Motor neuron (in vitro differentiated cells): ENCODE measurements at regions not wholly inside any gene's neighbourhood (a gene's known extent, or its start where the extent isn't known, plus 50 kb on each side); places are given as distances from the start of the nearest gene placed in this dataset.

Experiments
- ATAC-seq, 8 experiments: fragments of 200-7000 bp; cut with Tn5 transposase; replicated peaks in 6 of 8; 2 replicates each; pipeline ENCODE4 v1.8.0; 2021; ENCODE audit warnings: mild to moderate bottlenecking in 8 of 8, moderate library complexity in 8 of 8
- H3K27ac ChIP-seq, 2 donors: fragments of 250-450 bp; sonication (Bioruptor Pico); 2 replicates each; pipeline ENCODE4 v1.9.0; 2021; ENCODE audit warnings: antibody characterized with exemption in 2 of 2, mild to moderate bottlenecking in 2 of 2, moderate library complexity in 1 of 2
- H3K4me1 ChIP-seq, 2 donors: fragments of 250-450 bp; sonication (Bioruptor Pico); replicated peaks in 1 of 2; 2 replicates each; pipeline ENCODE4 v1.6.1; 2021; ENCODE audit warnings: antibody characterized with exemption in 2 of 2, mild to moderate bottlenecking in 2 of 2, moderate library complexity in 1 of 2
- H3K4me3 ChIP-seq, 5 donors: fragments of 250-450 bp; sonication (Bioruptor Pico); 2 replicates each; pipeline ENCODE4 v1.9.0; 2021; ENCODE audit warnings: antibody characterized with exemption in 5 of 5, mild to moderate bottlenecking in 5 of 5, moderate library complexity in 4 of 5
- WGBS, 10 experiments: fragments of 450-650 bp; shearing (Covaris generic); methylation state at CpG; one replicate each; pipeline ENCODE4 v1.0.0; 2022; 5-methylcytosine and 5-hydroxymethylcytosine counted together
- in situ Hi-C, 9 experiments: fragments of 400-800 bp; cut with MboI; loops; one replicate each; pipeline ENCODE4 v1.15.0; 2021; ENCODE audit warnings: low sequenced_read_pairs in 9 of 9, low pct_unique_long_range_greater_than_20kb in 2 of 9; ENCODE audit not compliant: unreplicated experiment in 9 of 9

DNA sequence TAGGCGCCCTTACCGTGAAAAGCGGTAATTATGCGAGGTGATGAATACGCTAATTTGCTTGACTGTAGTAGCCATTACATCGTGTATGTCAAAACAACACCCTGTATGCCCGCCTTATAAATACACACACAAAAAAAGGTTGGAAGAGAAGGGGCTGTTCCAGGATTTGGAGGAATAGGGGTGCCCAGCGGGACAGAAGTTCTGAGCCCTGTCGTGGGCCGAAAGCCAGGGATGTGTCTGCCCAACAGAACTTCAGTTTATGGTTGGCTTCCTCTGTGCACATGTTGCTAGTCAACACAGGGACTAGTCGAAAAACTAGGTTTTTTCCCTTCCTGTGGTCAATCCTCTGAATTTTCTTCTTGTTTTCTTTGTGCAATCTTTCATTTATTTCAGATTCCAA, 182.5 kb downstream of the ACKR3 start:
- no peak for ATAC-seq
- WGBS, 10 experiments, result 83 to 97% (median 93%) methylated on average over 5 to 10 of the region's 11 CpGs
- in situ Hi-C loops, result no loop called here

DNA sequence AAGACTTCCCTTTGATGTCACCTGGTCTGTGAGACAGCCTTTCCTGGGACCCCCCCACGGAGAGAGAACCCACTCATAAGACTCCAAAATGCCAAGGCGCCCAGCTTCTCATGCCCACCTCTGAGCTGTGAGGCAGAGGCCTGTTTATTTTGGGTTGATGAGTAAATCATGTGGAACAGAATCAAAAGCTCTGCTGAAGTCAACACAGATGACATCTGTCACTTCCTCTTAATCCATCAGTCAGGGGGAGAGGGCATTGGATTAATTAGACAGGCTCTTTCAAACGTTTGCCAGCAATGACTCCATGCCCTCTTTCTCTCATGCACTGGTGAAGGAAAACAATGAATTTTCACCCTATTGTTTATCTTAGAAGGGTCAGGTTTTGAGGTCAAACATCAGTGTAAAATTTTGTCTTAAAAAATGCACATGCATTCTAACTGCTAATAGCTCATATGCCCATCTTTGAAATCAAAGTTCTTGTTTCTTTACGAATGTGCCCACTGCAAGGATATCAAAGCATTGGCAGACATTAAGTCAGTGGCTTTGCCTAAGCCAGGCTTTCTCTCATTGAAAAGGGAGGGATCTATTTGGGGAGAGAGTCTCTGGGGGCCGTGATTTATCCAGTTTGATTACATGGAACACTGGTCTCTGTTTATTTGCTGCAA, 184.1 kb downstream of the ACKR3 start:
- WGBS, 10 experiments, result 0 to 100% (median 53%) methylated on average over 1 to 3 of the region's 5 CpGs; no CpG with 5 or more reads in 1 of the 10 experiments
- Histone ChIP-seq H3K27ac (no peak overlapping the region), H3K4me1 (peaks cover 9 to 14% of the 10 kb centered on the region in 2 donors), H3K4me3 (no peak overlapping the region)
- in situ Hi-C loops, result no loop called here
- ATAC-seq, result no peak

More for the DNA sequence above, 182.5 kb downstream of the ACKR3 start:
- no peak overlapping the region for H3K4me3 ChIP-seq
- no peak overlapping the region for H3K27ac ChIP-seq
- peaks cover 14 to 19% of the 10 kb centered on the region in 2 donors for H3K4me1 ChIP-seq

DNA sequence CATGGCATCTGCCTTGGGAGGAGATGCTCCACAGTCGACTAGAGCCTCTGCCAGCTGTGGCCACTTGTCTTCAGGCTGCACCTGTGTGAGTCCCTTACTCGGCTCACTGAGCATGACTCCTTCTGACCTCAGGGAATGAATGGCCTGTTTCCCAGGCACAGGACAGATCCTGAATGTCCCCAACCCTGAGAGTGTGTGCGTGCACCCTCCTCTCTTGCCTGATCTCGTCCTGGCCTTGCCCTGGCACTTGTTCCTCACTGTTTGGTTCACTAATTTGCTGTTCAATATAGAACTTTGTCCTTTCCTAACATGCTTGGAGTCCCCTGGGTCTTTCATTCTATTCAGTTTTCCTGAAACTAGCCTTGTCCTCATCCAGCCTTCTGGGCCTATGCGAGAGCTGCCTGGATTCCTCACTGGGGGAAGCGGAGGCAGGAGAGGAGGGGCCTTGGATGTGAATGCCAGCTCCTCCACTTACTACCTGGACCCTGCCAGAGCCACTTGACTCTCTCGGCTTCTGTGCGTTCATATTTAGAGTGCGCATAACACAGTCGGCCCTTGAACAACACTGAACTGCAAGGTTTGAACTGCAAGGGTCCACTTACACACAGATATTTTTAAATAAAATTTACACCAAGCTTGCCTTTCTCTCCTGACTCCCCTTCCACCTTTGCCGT, 184.8 kb downstream of the ACKR3 start:
- no peak overlapping the region for H3K4me3 ChIP-seq
- ATAC-seq, result peak in 2 of 8 experiments; percentile 22 to 27
- 70 to 100% (median 85%) methylated on average over 2 to 9 of the region's 11 CpGs; no CpG with 5 or more reads in 1 of the 10 experiments for WGBS, 10 experiments
- in situ Hi-C loops, result no loop called here
- H3K27ac ChIP-seq, result no peak overlapping the region
- H3K4me1 ChIP-seq, result peaks cover 2 to 12% of the 10 kb centered on the region in 2 donors

DNA sequence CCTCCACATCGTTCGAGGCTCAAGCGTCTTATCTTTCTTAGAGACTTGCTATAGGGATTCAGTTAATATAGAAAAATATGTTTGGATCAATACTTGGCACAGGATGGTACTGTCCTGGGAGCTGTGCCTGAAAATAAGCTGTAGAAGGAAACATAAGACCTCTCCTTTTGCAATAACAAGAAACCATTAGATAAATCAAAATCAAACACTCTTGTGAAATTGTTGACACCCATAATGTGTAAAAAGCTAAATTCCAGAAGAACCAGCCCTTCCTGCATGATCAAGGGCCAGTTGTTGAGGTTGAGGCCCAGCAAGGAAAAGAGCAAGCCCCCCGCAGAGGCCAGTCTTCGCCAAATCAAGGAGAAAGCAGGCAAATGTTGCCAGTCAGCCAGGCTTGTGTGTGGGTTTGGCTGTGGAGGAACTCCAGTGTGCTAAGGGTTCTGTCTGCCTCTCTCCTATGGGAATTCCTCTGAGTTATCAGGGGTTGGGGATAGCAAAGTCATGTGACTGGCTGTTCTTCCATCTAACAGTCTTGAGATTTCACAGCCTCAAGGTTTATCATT, 185.7 kb downstream of the ACKR3 start:
- in situ Hi-C loops, result no loop called here
- Histone ChIP-seq H3K4me3 (no peak overlapping the region), H3K27ac (no peak overlapping the region), H3K4me1 (peaks cover 0 to 10% of the 10 kb centered on the region in 2 donors)
- no peak for ATAC-seq
- WGBS, 10 experiments, result 87 to 100% (median 92%) methylated on average over 1 to 5 of the region's 5 CpGs; no CpG with 5 or more reads in 2 of the 10 experiments

DNA sequence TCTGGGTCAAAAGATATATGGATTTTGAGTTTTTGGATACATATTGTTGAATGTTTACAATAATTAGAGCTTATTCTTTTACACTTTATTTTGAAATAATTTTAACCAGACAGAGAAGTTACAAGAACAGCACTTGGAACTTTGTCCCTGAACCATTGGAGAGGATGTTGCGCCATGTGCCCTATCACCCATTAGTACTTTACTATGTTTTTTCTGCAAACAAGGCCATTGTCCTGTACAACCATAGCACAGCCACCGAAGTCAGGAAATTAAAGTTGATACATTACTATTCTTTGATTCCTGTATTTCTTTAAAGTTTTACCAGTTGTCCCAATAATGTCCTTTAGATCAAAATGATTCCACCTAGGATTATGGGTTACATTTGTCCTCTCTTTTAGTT, 188.8 kb downstream of the ACKR3 start:
- 71 to 100% (median 97%) methylated on average over 1 to 2 of the region's 2 CpGs for WGBS, 10 experiments
- H3K4me1 ChIP-seq, result peaks cover 1 to 10% of the 10 kb centered on the region in 2 donors
- no peak overlapping the region for H3K27ac ChIP-seq
- no peak overlapping the region for H3K4me3 ChIP-seq
- ATAC-seq, result no peak
- in situ Hi-C loops, result no loop called here

DNA sequence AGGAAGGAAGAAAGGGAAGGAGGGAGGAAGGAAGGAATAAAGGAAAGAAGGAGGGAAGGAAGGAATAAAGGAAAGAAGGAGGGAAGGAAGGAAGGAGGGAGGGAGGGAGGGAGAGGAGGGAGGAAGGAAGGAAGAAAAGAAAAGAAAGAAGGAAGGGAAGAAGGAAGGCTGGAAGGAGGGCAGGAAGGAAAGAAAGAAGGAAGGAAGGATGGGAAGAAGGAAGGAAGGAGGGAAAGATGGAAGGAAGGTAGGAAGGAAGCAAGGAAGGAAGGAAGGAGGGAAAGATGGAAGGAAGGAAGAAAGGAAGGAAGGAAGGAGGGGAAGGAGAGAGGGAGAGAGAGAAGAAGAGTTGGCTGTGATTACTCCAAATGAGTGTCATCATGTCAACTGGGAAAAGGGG, 190.6 kb downstream of the ACKR3 start:
- no peak overlapping the region for H3K27ac ChIP-seq
- no peak overlapping the region for H3K4me3 ChIP-seq
- ATAC-seq, result no peak
- in situ Hi-C loops, result no loop called here
- peaks cover 4 to 18% of the 10 kb centered on the region in 2 donors for H3K4me1 ChIP-seq

DNA sequence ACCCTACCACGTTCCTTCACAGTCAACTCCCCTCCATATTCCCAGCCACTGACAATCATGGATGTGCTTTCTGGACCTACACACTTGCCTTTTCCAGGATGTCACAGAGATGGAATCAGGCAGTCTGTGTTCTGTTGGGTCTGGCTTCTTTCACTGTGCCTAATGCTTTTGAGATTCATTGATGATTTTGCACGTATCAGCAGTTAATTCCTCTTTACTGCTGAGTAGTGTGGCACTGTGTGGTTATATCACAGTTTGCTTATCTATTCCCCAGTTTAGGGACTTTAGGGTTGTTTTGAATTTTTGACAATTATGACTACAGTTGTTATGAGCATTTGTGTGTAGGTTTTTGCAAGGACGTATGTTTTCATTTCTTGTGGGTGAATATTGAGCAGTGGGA, 191.7 kb downstream of the ACKR3 start:
- in situ Hi-C loops, result no loop called here
- 82 to 100% (median 95%) methylated on average over 1 to 2 of the region's 3 CpGs for WGBS, 10 experiments
- H3K4me3 ChIP-seq, result no peak overlapping the region
- peaks cover 4 to 23% of the 10 kb centered on the region in 2 donors for H3K4me1 ChIP-seq
- ATAC-seq, result no peak
- H3K27ac ChIP-seq, result no peak overlapping the region

DNA sequence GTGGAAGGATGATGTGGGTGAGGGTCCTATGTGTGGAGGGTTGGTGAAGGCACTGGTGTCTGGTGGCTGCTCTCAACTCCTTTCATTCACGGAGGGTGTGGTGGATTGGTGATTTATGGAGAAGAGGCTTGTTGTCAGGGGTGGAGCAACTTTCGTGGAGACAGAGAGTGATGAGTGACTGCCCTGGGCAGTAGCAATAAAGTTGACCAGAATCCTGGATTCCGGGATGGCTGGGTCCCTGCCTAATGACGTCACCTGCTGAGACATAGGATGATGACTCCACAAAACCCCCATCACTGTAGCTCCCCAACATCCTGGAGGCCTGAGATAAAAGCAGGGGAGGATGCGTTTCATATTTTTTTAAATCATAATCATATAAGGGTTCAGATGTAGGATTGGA, 193.0 kb downstream of the ACKR3 start:
- no peak overlapping the region for H3K4me3 ChIP-seq

DNA sequence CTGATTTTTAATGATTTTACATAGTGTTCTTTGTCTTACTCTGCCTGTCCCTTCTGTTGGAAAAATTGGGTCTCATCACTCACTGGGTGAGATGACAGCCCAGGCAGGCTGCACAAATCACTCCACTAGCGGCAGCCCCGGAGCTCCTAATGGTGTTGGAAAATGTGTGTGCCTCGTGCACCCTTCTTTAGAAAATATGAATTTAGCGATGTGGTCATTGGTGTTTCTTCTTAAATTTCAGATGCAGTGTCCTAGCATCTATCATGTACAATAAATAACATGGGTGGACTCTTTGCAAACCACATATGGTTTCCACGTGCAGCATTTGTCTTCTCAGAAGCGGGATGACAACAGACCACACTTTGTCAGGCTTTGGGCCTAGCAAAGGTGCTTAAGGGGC, 194.2 kb downstream of the ACKR3 start:
- Histone ChIP-seq H3K4me3 (no peak overlapping the region), H3K27ac (no peak overlapping the region), H3K4me1 (peaks cover 4 to 23% of the 10 kb centered on the region in 2 donors)
- peak; percentile 12 to 73 (median 49) for ATAC-seq
- WGBS, 10 experiments, result 6 to 94% (median 53%) methylated on average over 1 to 6 of the region's 6 CpGs; no CpG with 5 or more reads in 2 of the 10 experiments
- in situ Hi-C loops, result no loop called here

More for the DNA sequence above, 193.0 kb downstream of the ACKR3 start:
- in situ Hi-C loops, result no loop called here
- ATAC-seq, result peak in 5 of 8 experiments; percentile 39 to 96 (median 74)
- Histone ChIP-seq H3K4me1 (peaks cover 4 to 23% of the 10 kb centered on the region in 2 donors), H3K27ac (no peak overlapping the region)
- WGBS, 10 experiments, result 17 to 100% (median 79%) methylated on average over 1 to 4 of the region's 5 CpGs; no CpG with 5 or more reads in 2 of the 10 experiments

DNA sequence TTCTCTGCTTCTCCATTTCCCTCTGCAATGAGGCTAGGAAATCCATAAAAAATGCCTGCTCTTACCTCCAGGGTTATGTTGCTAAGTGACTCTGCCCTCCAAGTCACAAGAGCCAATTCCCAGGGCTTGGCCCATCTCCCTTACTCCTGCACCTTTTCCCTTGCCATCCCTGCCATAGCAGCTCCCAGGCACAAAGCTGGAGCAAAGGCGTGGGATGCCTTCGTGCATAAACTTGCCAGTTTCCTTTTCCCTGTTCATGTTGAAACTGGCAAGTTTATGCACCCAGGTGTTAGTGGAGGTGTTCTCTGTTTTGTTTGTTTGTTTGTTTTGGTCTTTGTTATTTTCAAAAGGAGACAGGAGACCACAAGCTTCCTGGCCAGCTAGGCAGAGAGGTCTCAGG, 195.1 kb downstream of the ACKR3 start:
- 50 to 100% (median 95%) methylated on average over 1 to 2 of the region's 2 CpGs; no CpG with 5 or more reads in 4 of the 10 experiments for WGBS, 10 experiments
- H3K27ac ChIP-seq, result no peak overlapping the region
- peaks cover 5 to 25% of the 10 kb centered on the region in 2 donors for H3K4me1 ChIP-seq
- no peak overlapping the region for H3K4me3 ChIP-seq
- in situ Hi-C loops, result no loop called here
- ATAC-seq, result no peak

DNA sequence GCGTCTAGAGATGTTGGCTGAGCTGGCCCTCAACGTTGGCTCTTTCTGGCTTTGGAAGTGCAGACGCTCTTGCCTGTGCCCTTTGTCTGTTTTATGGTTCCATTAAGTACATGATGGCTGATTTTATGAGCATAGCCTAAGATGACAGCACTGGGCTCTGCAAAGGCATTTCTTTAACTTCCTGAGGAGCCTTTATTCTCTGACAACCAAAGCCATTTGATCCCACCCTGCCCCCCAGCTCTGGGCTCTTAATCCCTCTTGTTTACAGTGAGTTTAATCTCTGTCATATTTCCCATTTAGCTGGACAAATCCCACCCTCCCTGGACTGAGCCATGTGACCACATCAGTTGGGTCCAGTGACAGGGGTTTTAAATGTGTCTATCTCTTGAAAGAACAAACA, 195.9 kb downstream of the ACKR3 start:
- in situ Hi-C loops, result no loop called here
- ATAC-seq, result no peak
- WGBS, 10 experiments, result 58 to 100% (median 82%) methylated on average over 1 to 2 of the region's 3 CpGs; no CpG with 5 or more reads in 4 of the 10 experiments

DNA sequence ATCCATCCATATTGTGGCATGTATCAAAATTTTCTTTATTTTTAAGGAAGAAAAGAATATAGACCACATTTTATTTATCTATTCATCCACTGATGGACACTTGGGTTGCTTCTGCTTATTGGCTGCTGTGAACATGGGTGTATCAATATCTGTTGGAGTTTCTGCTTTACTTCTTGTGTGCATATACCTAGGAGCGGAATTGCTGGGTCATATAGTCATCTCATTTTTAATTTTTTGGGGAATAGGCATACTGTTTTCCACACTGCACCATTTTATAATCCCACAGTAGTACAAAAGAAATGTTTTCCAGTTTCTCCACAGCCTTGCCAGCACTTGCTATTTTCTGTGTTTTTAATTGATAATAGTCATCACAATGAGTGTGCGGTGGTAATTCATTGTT, 197.2 kb downstream of the ACKR3 start:
- H3K4me3 ChIP-seq, result no peak overlapping the region
- peaks cover 7 to 29% of the 10 kb centered on the region in 2 donors for H3K4me1 ChIP-seq
- H3K27ac ChIP-seq, result no peak overlapping the region
- 80 to 100% (median 100%) methylated on average over 1 to 2 of the region's 2 CpGs for WGBS, 10 experiments
- ATAC-seq, result no peak
- in situ Hi-C loops, result no loop called here

More for the DNA sequence above, 195.9 kb downstream of the ACKR3 start:
- Histone ChIP-seq H3K4me3 (no peak overlapping the region), H3K27ac (no peak overlapping the region), H3K4me1 (peaks cover 7 to 29% of the 10 kb centered on the region in 2 donors)

DNA sequence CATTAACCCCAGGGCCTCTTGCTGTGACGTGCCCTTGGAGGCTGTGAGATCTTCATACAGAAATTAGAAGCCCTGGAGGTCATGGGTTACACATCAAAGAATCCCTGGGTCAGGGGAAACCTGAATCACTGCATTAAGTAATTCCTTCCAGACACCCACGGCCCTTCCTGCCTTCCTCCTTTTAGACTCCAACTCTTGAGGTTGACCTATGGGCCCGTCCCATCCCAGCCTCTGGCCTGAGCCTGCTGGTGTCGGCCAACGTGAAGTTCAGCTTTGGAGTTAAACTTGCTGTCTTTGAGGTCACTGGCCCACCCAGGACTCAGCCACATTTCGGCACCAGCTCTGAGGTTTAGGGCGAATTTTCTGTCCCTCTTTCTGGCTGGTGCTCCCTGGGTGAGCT, 198.3 kb downstream of the ACKR3 start:
- in situ Hi-C loops, result no loop called here
- WGBS, 10 experiments, result 60 to 100% (median 95%) methylated on average over 1 to 5 of the region's 7 CpGs; no CpG with 5 or more reads in 3 of the 10 experiments
- H3K4me3 ChIP-seq, result no peak overlapping the region
- H3K27ac ChIP-seq, result no peak overlapping the region
- no peak for ATAC-seq
- H3K4me1 ChIP-seq, result peaks cover 7 to 29% of the 10 kb centered on the region in 2 donors
